ENCODE measurements at regions not wholly inside any gene's neighbourhood (a gene's known extent, or its start where the extent isn't known, plus 50 kb on each side); places are given as distances from the start of the nearest gene placed in this dataset.

- Histone ChIP-seq H3K4me2 (ENCODE audit: low read depth, low read length) (no peak overlapping the region), H3K4me3 (replicated peaks in 1 of 3; ENCODE audit: insufficient read depth in 1 of 3, low read depth in 2 of 3, low read length in 3 of 3) (no peak overlapping the region), H3K79me2 (ENCODE audit: insufficient read depth, low read length) (no peaks in the 10 kb centered on the region), H3K9me3 (ENCODE audit: low read length) (no peaks in the 10 kb centered on the region), H3K4me1 (ENCODE audit: insufficient read depth, low read length) (no peaks in the 10 kb centered on the region), H2AFZ (ENCODE audit: low read length) (no peak overlapping the region), H3K27ac (ENCODE audit: extremely low read length, insufficient read depth, low read length) (no peak overlapping the region), H4K20me1 (ENCODE audit: insufficient read depth, low read length) (no peaks in the 10 kb centered on the region), H3K9ac (ENCODE audit: insufficient read depth, low read depth, low read length) (no peak overlapping the region), H3K27me3 (ENCODE audit: control insufficient read depth in 1 of 2, insufficient read depth in 2 of 2, low read length in 2 of 2) (peaks cover 18 to 77% of the 10 kb centered on the region in 2 experiments; a peak in 4 of 5 replicates), H3K36me3 (replicated peaks in 1 of 2; ENCODE audit: control insufficient read depth in 1 of 2, insufficient read depth in 2 of 2, low read length in 2 of 2) (no peaks in the 10 kb centered on the region)
- CTCF ChIA-PET (ENCODE audit: low intra/inter-chr PET ratio, low total read pairs): no interaction called here
- in situ Hi-C loops (cut with HindIII; ENCODE audit: extremely low pct_ligation_motif_present, low pct_unique_long_range_greater_than_20kb) (loop anchor here (25.0 kb wide), 1 partner anchor 363 kb away; no protein-coding TSS in a partner anchor), intact Hi-C loops (cut with micrococcal nuclease; ENCODE audit: unreplicated experiment) (no loop called here)
- no peak for FAIRE-seq
- 30% methylated on average over 3 of the region's 14 CpGs for WGBS (ENCODE audit: low lambda C conversion rate)
- no peak for DNase-seq (ENCODE audit: low spot score)
- TF ChIP-seq FOXA3 (CRISPR knock-in tag; IDR thresholded peaks at IDR 0.05) (no peak), MAFG (CRISPR knock-in tag; IDR thresholded peaks at IDR 0.05) (no peak), MYNN (CRISPR knock-in tag; IDR thresholded peaks at IDR 0.05; ENCODE audit: low read depth) (no peak), ZNF577 (CRISPR knock-in tag; IDR thresholded peaks at IDR 0.05; ENCODE audit: borderline replicate concordance, low read depth) (no peak), CENPT (CRISPR knock-in tag; IDR thresholded peaks at IDR 0.05; ENCODE audit: low read depth) (no peak), THAP8 (CRISPR knock-in tag; IDR thresholded peaks at IDR 0.05; ENCODE audit: borderline replicate concordance) (no peak), ATM (IDR thresholded peaks at IDR 0.05; ENCODE audit: borderline replicate concordance) (no peak), BRCA1 (CRISPR knock-in tag; IDR thresholded peaks at IDR 0.05) (no peak), ELF3 (CRISPR knock-in tag; IDR thresholded peaks at IDR 0.05) (no peak), GATAD2A (CRISPR knock-in tag; IDR thresholded peaks at IDR 0.05) (no peak), NR2C2 (CRISPR knock-in tag; IDR thresholded peaks at IDR 0.05; ENCODE audit: borderline replicate concordance) (no peak), ZNF766 (CRISPR knock-in tag; IDR thresholded peaks at IDR 0.05; ENCODE audit: borderline replicate concordance) (no peak), ZNF512 (CRISPR knock-in tag; IDR thresholded peaks at IDR 0.05) (no peak), AGO2 (optimal IDR thresholded peaks at IDR 0.05; ENCODE audit: low read depth, low read length) (no peak), ZEB1 (IDR thresholded peaks at IDR 0.05; ENCODE audit: insufficient replicate concordance, low read depth) (no peak), IRX3 (CRISPR knock-in tag; IDR thresholded peaks at IDR 0.05; ENCODE audit: borderline replicate concordance, low read depth) (no peak), KLF15 (CRISPR knock-in tag; IDR thresholded peaks at IDR 0.05; ENCODE audit: borderline replicate concordance) (no peak), HOXA3 (CRISPR knock-in tag; IDR thresholded peaks at IDR 0.05) (no peak), MED8 (CRISPR knock-in tag; IDR thresholded peaks at IDR 0.05; ENCODE audit: insufficient replicate concordance) (no peak)
- no peak for ATAC-seq
- POLR2A ChIA-PET: no interaction called here
- no TSS peak for BruUV-seq (replicated peaks)
Observed at GRCh38 chr7:155399577-155399976, 58.4 kb upstream of the EN2 start.
